A673 (cell line): ENCODE measurements at regions not wholly inside any gene's neighbourhood (a gene's known extent, or its start where the extent isn't known, plus 50 kb on each side); places are given as distances from the start of the nearest gene placed in this dataset.

ENCODE experiments used
- BruUV-seq: library from RNA; stranded (reverse); fragments of 400-500 nt; replicated peaks from 2 replicates; lab custom pipeline; 2021; lab: Mats Ljungman, UMichigan
- CTCF ChIA-PET: fragments of 300-600 bp; sonication (Branson Sonifier 250); formaldehyde crosslinking; loops from one replicate; lab custom pipeline; 2022; ENCODE audit warnings: antibody characterized with exemption; lab: Charles Lee
- POLR2A ChIA-PET: fragments of 300-600 bp; sonication (Branson Sonifier 250); formaldehyde crosslinking; loops from one replicate; lab custom pipeline; 2022; ENCODE audit warnings: antibody characterized with exemption; ENCODE audit not compliant: low non-redundant PET; lab: Charles Lee
- DNase-seq: peaks from one replicate; pipeline ENCODE4 v3.0.0-alpha.2; 2015; ENCODE audit warnings: low spot score
- H3K27ac ChIP-seq: fragments of 200-600 bp; sonication (generic); 2 replicates; pipeline ENCODE4 v1.5.1; 2016; ENCODE audit warnings: mixed run types, low read depth, mild to moderate bottlenecking, mixed read lengths, antibody characterized with exemption, low read length; ENCODE audit not compliant: poor library complexity, severe bottlenecking
- H3K27me3 ChIP-seq: fragments of 200-600 bp; sonication (generic); replicated peaks from 2 replicates; pipeline ENCODE4 v1.6.1; 2017; ENCODE audit warnings: mixed run types, low read depth, mild to moderate bottlenecking, mixed read lengths, antibody characterized with exemption, low read length; ENCODE audit not compliant: insufficient read depth, poor library complexity
- H3K36me3 ChIP-seq: fragments of 200-600 bp; sonication (generic); 2 replicates; pipeline ENCODE4 v1.6.1; 2016; ENCODE audit warnings: mixed run types, mild to moderate bottlenecking, mixed read lengths, antibody characterized with exemption, low read length; ENCODE audit not compliant: insufficient read depth, poor library complexity, severe bottlenecking
- H3K4me1 ChIP-seq: fragments of 200-600 bp; sonication (generic); 2 replicates; pipeline ENCODE4 v1.6.1; 2017; ENCODE audit warnings: mixed run types, mild to moderate bottlenecking, mixed read lengths, antibody characterized with exemption, low read length; ENCODE audit not compliant: insufficient read depth, poor library complexity, severe bottlenecking
- H3K4me3 ChIP-seq: fragments of 200-600 bp; sonication (generic); 2 replicates; pipeline ENCODE4 v1.5.1; 2016; ENCODE audit warnings: low read depth, mixed run types, mild to moderate bottlenecking, mixed read lengths, low read length; ENCODE audit not compliant: poor library complexity, severe bottlenecking
- H3K9me3 ChIP-seq: fragments of 200-600 bp; sonication (generic); 2 replicates; pipeline ENCODE4 v1.6.1; 2016; ENCODE audit warnings: mixed run types, low read depth, mild to moderate bottlenecking, mixed read lengths, antibody characterized with exemption, low read length; ENCODE audit not compliant: poor library complexity, severe bottlenecking
- CTCF ChIP-seq: fragments of 300-800, 200-600 bp; sonication (generic); conservative IDR thresholded peaks from 2 replicates; pipeline ENCODE4 v1.5.1; 2017; ENCODE audit warnings: low read depth, mild to moderate bottlenecking, antibody characterized with exemption, low read length, moderate library complexity, mixed read lengths
- EZH2 ChIP-seq: fragments of 200-600 bp; sonication (generic); IDR thresholded peaks from 2 replicates; pipeline ENCODE4 v1.6.1; 2017; ENCODE audit warnings: borderline replicate concordance, low read depth, mild to moderate bottlenecking, mixed read lengths, antibody characterized with exemption, low read length; ENCODE audit not compliant: poor library complexity, severe bottlenecking
- intact Hi-C: fragments of 100-400 bp; cut with micrococcal nuclease; formaldehyde crosslinking; loops from one replicate; pipeline ENCODE4 v1.10.0; 2022; ENCODE audit not compliant: unreplicated experiment

GRCh38 chr2:117684919-117685318 lies 129.6 kb upstream of the DDX18 start:
- ChIA-PET CTCF (no interaction called here), POLR2A (no interaction called here)
- TF ChIP-seq EZH2: no peak
- no peak for TF ChIP-seq CTCF
- intact Hi-C loops: no loop called here
- Histone ChIP-seq H3K27me3 (no peaks in the 10 kb centered on the region), H3K4me3 (no peak overlapping the region), H3K36me3 (no peaks in the 10 kb centered on the region), H3K27ac (no peak overlapping the region), H3K4me1 (no peaks in the 10 kb centered on the region), H3K9me3 (no peaks in the 10 kb centered on the region)
- no TSS peak for BruUV-seq
- DNase-seq: no peak

DNA sequence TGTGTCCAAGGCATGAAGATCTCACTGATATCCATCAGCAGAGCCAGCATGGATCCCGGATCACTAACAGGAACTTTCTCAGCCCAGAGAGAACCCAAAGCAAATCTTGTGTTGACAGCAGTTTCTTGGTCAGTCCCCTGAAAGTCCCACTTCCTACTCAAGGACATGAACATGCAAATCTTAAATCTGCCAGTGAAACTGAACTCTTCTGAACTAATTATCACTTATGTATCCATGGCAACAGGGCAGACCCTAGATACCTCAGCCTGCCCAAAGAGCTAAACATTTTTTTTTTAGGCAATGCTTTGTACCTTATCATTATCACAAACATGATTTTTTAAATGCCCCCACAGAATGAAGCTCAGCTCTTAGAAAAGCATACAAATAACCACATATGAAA lies 127.8 kb upstream of the DDX18 start:
- Histone ChIP-seq H3K4me1 (no peaks in the 10 kb centered on the region), H3K4me3 (no peak overlapping the region), H3K9me3 (no peaks in the 10 kb centered on the region), H3K27ac (no peak overlapping the region), H3K36me3 (no peaks in the 10 kb centered on the region), H3K27me3 (no peaks in the 10 kb centered on the region)
- intact Hi-C loops: no loop called here
- POLR2A ChIA-PET: no interaction called here
- BruUV-seq: no TSS peak
- TF ChIP-seq EZH2 (no peak), CTCF (no peak)
- CTCF ChIA-PET: no interaction called here
- DNase-seq: no peak

DNA sequence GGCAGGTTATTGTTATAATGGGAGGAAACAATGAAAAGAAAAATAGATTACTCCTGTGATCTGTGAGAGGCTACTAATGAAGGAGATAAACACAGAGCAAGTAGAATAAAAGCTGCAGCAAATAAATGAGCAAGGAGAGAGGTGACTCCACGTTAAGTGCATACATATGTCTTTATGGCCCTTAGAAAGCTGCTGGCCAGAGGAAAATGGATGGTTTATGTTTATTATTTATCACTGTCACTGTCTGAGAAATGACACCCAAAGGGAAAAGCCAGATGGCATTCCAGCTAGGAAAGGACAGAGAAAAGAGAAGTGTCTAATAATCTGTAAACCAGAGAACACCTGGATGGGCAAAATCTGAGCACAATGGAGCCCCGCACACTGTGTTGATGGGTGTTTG lies 122.9 kb upstream of the DDX18 start:
- no TSS peak for BruUV-seq
- no peaks in the 10 kb centered on the region for H3K4me1 ChIP-seq
- no peaks in the 10 kb centered on the region for H3K36me3 ChIP-seq
- no peaks in the 10 kb centered on the region for H3K9me3 ChIP-seq
- no peak overlapping the region for H3K4me3 ChIP-seq
- POLR2A ChIA-PET: no interaction called here
- no peak overlapping the region for H3K27ac ChIP-seq
- intact Hi-C loops: no loop called here
- CTCF ChIA-PET: no interaction called here
- H3K27me3 ChIP-seq: no peaks in the 10 kb centered on the region
- DNase-seq: no peak
- TF ChIP-seq EZH2 (no peak), CTCF (no peak)
